ENCODE measurements at regions not wholly inside any gene's neighbourhood (a gene's known extent, or its start where the extent isn't known, plus 50 kb on each side); places are given as distances from the start of the nearest gene placed in this dataset.

DNA sequence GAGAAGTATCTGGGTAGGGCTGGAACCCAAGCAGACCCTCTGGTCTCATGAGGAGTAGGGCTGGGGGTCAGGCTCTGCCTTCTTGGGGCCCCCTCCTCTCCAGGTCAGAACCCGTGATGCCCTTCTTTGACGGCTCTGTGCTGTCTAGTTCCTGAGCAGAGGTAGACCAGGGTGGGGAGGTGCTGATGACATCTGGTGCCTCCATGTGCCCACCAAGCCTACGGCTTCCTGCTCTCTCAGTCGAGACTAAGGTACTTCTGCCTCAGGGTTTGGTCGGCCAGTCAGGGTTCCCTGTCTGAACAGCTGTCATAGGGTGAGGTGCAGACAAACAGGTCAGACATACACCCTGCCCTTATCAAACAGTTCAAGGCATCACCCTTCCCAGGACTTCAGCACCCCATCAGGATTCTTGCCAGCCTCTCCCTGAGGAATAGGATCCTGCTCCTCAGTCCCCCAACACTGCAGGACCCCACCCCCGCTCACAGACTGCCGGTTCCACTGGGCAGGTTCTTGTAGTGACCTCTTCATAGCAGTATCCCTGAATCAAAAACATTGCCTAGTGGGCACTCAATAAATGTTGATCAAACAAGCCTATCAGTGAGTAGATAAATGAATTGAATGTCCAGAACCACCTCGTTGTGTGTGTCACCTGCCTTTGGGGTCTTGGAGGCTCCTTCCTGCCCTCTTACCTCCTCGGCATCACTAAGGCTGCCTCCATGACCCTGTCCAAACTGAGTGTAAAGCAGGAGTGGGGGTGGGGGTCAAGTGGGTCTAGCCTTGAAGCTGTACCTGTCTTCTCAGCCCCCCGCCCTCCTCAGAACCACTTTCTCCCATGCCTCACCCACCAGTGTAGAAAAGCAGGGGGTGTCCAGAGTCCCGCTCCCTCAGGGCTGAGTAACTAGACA, 158.2 kb downstream of the BUD13 start:
- ChIA-PET CTCF (no interaction called here), POLR2A (ENCODE audit: low non-redundant PET) (no interaction called here)
- no peak overlapping the region for H3K27ac ChIP-seq
- DNase-seq (ENCODE audit: low spot score) = no peak
- TF ChIP-seq, protein P1, sequence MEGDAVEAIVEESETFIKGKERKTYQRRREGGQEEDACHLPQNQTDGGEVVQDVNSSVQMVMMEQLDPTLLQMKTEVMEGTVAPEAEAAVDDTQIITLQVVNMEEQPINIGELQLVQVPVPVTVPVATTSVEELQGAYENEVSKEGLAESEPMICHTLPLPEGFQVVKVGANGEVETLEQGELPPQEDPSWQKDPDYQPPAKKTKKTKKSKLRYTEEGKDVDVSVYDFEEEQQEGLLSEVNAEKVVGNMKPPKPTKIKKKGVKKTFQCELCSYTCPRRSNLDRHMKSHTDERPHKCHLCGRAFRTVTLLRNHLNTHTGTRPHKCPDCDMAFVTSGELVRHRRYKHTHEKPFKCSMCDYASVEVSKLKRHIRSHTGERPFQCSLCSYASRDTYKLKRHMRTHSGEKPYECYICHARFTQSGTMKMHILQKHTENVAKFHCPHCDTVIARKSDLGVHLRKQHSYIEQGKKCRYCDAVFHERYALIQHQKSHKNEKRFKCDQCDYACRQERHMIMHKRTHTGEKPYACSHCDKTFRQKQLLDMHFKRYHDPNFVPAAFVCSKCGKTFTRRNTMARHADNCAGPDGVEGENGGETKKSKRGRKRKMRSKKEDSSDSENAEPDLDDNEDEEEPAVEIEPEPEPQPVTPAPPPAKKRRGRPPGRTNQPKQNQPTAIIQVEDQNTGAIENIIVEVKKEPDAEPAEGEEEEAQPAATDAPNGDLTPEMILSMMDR (conservative IDR thresholded peaks at IDR 0.05; ENCODE audit: low read depth) = no peak

- ChIA-PET POLR2A (ENCODE audit: low non-redundant PET) (no interaction called here), CTCF (no interaction called here)
- TF ChIP-seq, protein P1 (conservative IDR thresholded peaks at IDR 0.05; ENCODE audit: low read depth) = no peak
- no peak for DNase-seq (ENCODE audit: low spot score)
- no peak overlapping the region for H3K27ac ChIP-seq
Observed at GRCh38 chr11:116613206-116613875, 159.4 kb downstream of the BUD13 start.

- POLR2A ChIA-PET (ENCODE audit: low non-redundant PET) = no interaction called here
- CTCF ChIA-PET = no interaction called here
- no peak overlapping the region for H3K27ac ChIP-seq
- TF ChIP-seq, protein P1 (conservative IDR thresholded peaks at IDR 0.05; ENCODE audit: low read depth) = no peak
- no peak for DNase-seq (ENCODE audit: low spot score)
Observed at GRCh38 chr11:116611998-116612620, 160.7 kb downstream of the BUD13 start.

- TF ChIP-seq, protein P1 (conservative IDR thresholded peaks at IDR 0.05; ENCODE audit: low read depth) = no peak
- ChIA-PET CTCF (no interaction called here), POLR2A (ENCODE audit: low non-redundant PET) (no interaction called here)
- no peak for DNase-seq (ENCODE audit: low spot score)
- H3K27ac ChIP-seq = no peak overlapping the region
Observed at GRCh38 chr11:116610190-116610589, 162.6 kb downstream of the BUD13 start.

DNA sequence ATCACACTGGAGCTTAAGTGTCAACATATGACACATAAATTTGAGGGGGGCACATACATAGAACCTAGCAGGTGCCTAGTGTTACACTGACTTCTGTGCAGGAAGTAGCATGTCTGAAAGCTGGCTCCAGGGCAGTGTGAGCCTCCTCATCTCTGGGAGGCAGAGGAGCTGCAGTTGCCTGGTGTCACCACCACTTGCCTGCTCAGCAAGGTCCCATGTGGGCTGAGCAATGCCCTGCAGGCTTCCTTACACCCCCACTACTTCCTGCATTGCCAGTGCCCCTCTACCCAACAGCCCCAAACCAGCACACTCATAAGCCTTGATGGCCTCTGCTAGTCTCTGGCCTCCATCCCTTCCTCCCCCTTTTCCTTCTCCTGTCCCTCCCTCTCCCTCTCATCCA, 165.8 kb downstream of the BUD13 start:
- TF ChIP-seq, protein P1 (conservative IDR thresholded peaks at IDR 0.05; ENCODE audit: low read depth) = no peak
- POLR2A ChIA-PET (ENCODE audit: low non-redundant PET) = no interaction called here
- no peak overlapping the region for H3K27ac ChIP-seq
- DNase-seq (ENCODE audit: low spot score) = no peak
- CTCF ChIA-PET = no interaction called here
